Karpas-422 (cell line): ENCODE measurements at regions not wholly inside any gene's neighbourhood (a gene's known extent, or its start where the extent isn't known, plus 50 kb on each side); places are given as distances from the start of the nearest gene placed in this dataset. TPM values are rescaled to one million over a fixed set of nuclear protein-coding genes. Genes with fewer than 3 reads are reported as not detected.

Experiments used
- DNase-seq: peaks from one replicate; pipeline ENCODE4 v3.0.0-alpha.2; 2015
- H2AFZ ChIP-seq: fragments of 200-600 bp; sonication (generic); 2 replicates; pipeline ENCODE4 v1.6.1; 2014; ENCODE audit warnings: antibody characterized with exemption, low read length, mixed read lengths
- H3K27ac ChIP-seq: fragments of 200-600 bp; sonication (generic); 2 replicates; pipeline ENCODE4 v1.5.1; 2014; ENCODE audit warnings: mild to moderate bottlenecking, low read length, moderate library complexity
- H3K27me3 ChIP-seq: fragments of 200-600 bp; sonication (generic); 2 replicates; pipeline ENCODE4 v1.6.1; 2014; ENCODE audit warnings: low read length, mixed read lengths
- H3K36me3 ChIP-seq: fragments of 200-600 bp; sonication (generic); 2 replicates; pipeline ENCODE4 v1.6.1; 2014; ENCODE audit warnings: low read length, mixed read lengths; ENCODE audit not compliant: insufficient read depth
- H3K4me1 ChIP-seq: fragments of 200-600 bp; sonication (generic); 2 replicates; pipeline ENCODE4 v1.6.1; 2014; ENCODE audit warnings: mild to moderate bottlenecking, low read length, mixed read lengths
- H3K4me2 ChIP-seq: fragments of 200-600 bp; sonication (generic); 2 replicates; pipeline ENCODE4 v1.6.1; 2014; ENCODE audit warnings: low read length, low read depth, mild to moderate bottlenecking; ENCODE audit not compliant: poor library complexity, severe bottlenecking
- H3K4me3 ChIP-seq: fragments of 200-600 bp; sonication (generic); 2 replicates; pipeline ENCODE4 v1.5.1; 2014; ENCODE audit warnings: mild to moderate bottlenecking, antibody characterized with exemption, low read length, mixed read lengths
- H3K79me2 ChIP-seq: fragments of 200-600 bp; sonication (generic); 2 replicates; pipeline ENCODE4 v1.6.1; 2014; ENCODE audit warnings: mild to moderate bottlenecking, low read length, mixed read lengths
- H3K9ac ChIP-seq: fragments of 200-600 bp; sonication (generic); 2 replicates; pipeline ENCODE4 v1.6.0; 2014; ENCODE audit warnings: low read length
- H3K9me2 ChIP-seq: fragments of 200-600 bp; sonication (generic), shearing (Covaris generic); replicated peaks from 2 replicates; pipeline ENCODE4 v1.6.0; 2014; ENCODE audit warnings: mild to moderate bottlenecking, low read length, moderate library complexity; ENCODE audit not compliant: insufficient read depth
- H3K9me3 ChIP-seq: fragments of 300-700, 200-600 bp; sonication (generic); 2 replicates; pipeline ENCODE4 v1.6.1; 2014; ENCODE audit warnings: low read length, mixed read lengths
- H4K20me1 ChIP-seq: fragments of 200-600 bp; sonication (generic); 2 replicates; pipeline ENCODE4 v1.6.1; 2014; ENCODE audit warnings: mild to moderate bottlenecking, antibody characterized with exemption, low read length, low read depth; ENCODE audit not compliant: insufficient read depth
- small RNA-seq: library from RNA; depleted of rRNA; stranded (forward); fragments of <200 nt; gene quantifications from one replicate; pipeline ENCODE3, GENCODE V24; 2014

DNA sequence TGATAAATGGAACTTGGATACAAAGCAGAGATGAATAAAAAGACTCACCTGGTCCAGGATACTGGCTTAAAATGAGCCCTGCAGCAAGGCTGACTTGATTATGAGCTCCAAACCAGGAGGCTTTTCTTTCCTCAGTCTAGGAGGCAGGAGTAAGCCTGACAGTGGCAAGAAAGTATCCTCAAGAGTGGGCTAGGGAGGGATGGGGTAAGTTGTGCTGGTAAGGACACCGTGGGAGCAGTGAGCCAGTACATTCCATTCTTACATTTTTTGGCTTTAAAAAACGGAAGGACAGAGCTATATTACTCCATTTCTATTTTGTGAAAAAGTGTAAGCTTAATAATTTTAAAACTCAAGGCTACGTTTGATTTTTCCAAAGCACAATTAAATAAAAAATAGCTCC is 187.1 kb upstream of the DDI1 start:
- no peak overlapping the region for H3K4me3 ChIP-seq
- H3K9ac ChIP-seq, result no peak overlapping the region
- H3K9me3 ChIP-seq, result no peaks in the 10 kb centered on the region
- no peak for DNase-seq
- H3K4me1 ChIP-seq, result peaks cover 25% of the 10 kb centered on the region
- H3K4me2 ChIP-seq, result no peak overlapping the region
- H3K36me3 ChIP-seq, result no peaks in the 10 kb centered on the region; the same call in 1 of the 2 replicates
- no peaks in the 10 kb centered on the region for H3K79me2 ChIP-seq
- no peak overlapping the region for H3K27ac ChIP-seq
- H4K20me1 ChIP-seq, result no peaks in the 10 kb centered on the region
- no peaks in the 10 kb centered on the region for H3K9me2 ChIP-seq
- no peaks in the 10 kb centered on the region for H3K27me3 ChIP-seq
- H2AFZ ChIP-seq, result no peak overlapping the region

DNA sequence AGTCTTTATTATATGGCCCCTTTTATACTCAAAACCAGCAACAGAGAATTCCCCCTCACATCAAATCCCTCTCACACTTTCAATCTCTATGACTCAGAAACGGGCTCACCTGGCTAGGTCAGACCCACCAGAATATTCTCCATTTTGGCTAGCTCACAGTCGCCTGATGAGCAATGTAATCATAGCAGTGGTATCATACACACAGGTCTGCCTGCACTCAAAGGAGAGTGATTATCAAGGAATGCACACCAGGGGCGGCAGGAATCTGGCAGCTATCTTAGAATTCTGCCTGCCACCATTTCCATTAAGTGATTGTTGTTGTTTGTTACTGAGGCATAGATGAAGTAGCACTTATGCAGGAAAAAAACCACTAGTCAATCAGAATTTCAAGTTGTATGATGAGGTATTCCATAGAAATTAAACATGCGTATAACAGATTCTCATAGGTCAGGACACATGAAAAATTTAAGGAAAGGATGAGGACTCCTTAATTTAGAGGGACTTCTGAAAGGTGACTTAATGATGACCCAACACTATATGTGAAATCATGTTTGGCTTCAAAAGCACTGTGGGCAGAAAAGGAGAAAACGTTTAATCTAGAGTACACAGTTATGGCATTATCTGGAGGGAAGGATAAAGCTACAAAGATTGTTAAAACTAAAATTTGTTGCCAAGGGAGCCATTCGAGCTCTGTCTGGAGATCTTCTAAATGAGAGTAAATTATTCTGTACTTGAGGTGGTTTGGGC is 185.8 kb upstream of the DDI1 start:
- Histone ChIP-seq H3K36me3 (no peaks in the 10 kb centered on the region; the same call in 1 of the 2 replicates), H3K4me1 (peaks cover 13% of the 10 kb centered on the region), H3K4me3 (no peak overlapping the region), H3K79me2 (no peaks in the 10 kb centered on the region), H3K27ac (no peak overlapping the region), H3K27me3 (no peaks in the 10 kb centered on the region), H3K4me2 (no peak overlapping the region), H4K20me1 (no peaks in the 10 kb centered on the region), H3K9ac (no peak overlapping the region), H3K9me2 (no peaks in the 10 kb centered on the region), H3K9me3 (no peaks in the 10 kb centered on the region), H2AFZ (no peak overlapping the region)
- DNase-seq, result no peak

DNA sequence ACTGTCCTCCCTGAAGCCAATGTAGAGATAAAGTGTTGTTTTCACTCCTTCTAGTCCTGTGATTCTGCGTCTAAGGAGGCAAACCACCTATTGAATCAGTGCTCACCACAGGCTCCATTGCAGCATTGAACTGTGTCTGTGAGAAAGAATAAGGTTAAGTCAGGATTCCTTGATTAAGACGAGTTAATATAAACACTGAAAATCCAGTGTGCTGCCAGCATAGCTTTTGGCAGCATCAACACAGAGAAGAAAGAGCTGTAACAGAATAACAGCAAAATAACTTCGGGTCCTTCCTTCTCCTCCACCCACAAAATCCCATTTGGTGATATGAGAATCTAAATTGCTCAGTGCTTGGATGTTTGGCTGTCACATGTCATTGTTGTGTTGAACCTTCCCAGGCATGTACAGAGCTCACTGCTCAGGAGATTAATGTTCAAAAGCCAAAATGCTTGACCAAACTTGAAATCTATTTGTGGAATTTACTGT is 185.2 kb upstream of the DDI1 start:
- no peaks in the 10 kb centered on the region; the same call in 1 of the 2 replicates for H3K36me3 ChIP-seq

More for the DNA sequence above, 185.2 kb upstream of the DDI1 start:
- Histone ChIP-seq H3K4me3 (no peak overlapping the region), H3K27ac (no peak overlapping the region), H2AFZ (no peak overlapping the region), H3K4me1 (peaks cover 7% of the 10 kb centered on the region), H3K9me3 (no peaks in the 10 kb centered on the region), H3K4me2 (no peak overlapping the region), H3K79me2 (no peaks in the 10 kb centered on the region), H3K27me3 (no peaks in the 10 kb centered on the region), H3K9ac (no peak overlapping the region), H4K20me1 (no peaks in the 10 kb centered on the region), H3K9me2 (no peaks in the 10 kb centered on the region)
- DNase-seq, result no peak

Small RNAs in the stretch of these regions (small RNA-seq; reads per million reads assigned to genes)
- gene MIR4693, result not detected
